ENCODE measurements at regions not wholly inside any gene's neighbourhood (a gene's known extent, or its start where the extent isn't known, plus 50 kb on each side); places are given as distances from the start of the nearest gene placed in this dataset.

DNA sequence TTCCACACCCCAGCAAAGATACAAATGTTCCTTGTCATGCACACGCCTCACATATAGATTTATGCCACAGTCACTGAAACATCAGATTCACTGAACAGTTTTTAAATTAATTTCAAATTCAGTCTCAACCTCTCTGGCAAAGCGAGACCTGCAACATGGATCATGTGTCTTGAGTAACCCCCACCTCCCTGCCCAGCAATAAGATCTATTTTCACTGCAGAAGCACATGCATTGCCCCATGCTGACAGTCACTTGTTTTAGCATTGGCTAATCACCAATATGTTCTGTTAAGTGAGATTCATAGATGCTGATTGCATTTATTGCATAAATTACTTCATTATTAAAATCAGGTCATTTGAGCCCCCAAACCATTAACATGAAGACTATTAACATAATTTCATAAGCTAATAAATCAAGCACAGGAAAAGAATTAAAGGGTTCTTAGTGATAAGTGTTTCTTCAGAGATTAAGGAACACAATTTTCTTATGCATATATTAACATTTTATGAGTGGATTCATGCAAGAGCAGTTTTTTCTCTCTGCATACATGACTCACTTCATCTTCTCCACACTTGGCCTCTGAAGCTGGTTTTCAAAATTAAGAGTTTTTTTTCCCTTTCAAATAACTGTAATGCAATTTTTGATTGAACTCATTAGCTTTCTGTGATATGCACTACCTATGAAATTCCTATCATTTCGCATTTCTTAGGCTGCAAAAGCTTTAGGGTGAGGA is 173.2 kb upstream of the SOX4 start:
- FAIRE-seq, result no peak
- DNase-seq (ENCODE audit: insufficient read length, low spot score), result no peak

DNA sequence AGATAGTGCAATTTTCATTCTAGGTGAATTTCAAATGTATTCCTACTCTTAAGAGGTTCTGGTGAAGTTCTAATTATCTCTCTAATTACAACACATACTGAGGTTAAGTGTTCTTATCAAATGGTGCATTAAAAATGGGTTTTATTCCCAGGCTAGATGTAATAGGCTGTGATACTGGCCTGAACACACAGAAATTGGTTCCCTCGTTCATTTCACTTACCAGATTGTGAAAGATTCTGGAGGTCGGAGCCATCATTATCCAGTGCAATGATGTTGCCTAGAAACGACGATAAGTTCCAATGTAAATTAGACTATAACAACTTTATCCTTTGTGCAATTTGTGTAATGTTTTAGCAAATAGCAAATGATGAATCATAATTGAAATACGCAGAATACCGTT is 172.6 kb upstream of the SOX4 start:
- FAIRE-seq, result no peak
- no peak for DNase-seq (ENCODE audit: insufficient read length, low spot score)

- FAIRE-seq, result no peak
- DNase-seq (ENCODE audit: insufficient read length, low spot score), result no peak
These were observed 170.3 kb upstream of the SOX4 start for GRCh38 chr6:21423106-21423854.

DNA sequence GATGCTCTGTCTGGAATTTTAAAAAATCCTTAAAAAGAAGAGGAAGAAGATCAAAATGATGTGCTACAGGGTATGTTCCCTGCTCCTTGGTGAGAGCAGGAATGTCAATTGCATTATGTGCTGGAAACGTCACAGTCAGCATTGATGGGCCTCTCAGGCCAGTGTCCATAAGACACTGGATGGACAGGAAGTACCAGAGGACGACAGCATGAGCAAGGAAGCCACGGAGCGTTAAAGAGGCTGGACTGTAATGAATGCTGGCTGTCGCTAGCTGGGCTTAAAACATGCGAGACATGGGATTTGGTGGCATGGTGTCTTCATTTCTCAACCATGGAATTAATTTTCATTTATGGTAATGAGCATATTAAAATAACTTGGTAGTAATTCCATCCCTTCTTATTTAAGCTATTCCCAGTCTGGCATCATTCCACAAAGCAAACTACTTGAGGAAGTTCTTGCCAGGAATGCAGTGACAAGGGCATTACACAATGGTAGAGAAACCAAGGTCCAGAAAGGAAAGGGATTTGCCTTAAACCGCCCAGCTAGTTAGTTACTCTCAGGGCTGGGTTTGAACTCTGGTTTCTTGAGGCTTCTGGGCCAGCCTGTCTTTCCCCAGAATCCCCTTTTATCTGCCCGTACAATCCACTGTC is 166.6 kb upstream of the SOX4 start:
- FAIRE-seq, result no peak
- no peak for DNase-seq (ENCODE audit: insufficient read length, low spot score)

DNA sequence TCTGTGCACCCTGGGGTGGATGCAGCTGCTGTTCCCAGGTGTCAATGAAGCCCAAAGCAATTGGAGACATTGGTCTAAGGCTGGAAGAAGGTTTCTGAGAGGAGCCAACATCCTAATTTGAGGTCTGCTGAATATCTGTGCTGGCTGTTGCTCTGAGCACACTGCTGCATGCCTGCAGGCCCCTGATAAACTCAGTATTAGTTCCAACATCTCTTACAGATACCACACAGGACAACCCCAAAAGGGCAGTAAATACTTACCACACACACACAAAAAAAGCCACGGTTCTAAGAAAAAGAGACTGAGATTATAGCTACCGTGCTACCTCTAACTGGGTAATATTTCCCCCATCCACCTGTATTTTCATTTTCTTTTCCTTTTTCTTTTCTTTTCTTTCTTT is 164.3 kb upstream of the SOX4 start:
- DNase-seq (ENCODE audit: insufficient read length, low spot score), result no peak
- peak; percentile 48 for FAIRE-seq

- DNase-seq (ENCODE audit: insufficient read length, low spot score) (no peak), FAIRE-seq (no peak)
These were observed 162.0 kb upstream of the SOX4 start for GRCh38 chr6:21431526-21431925.

DNA sequence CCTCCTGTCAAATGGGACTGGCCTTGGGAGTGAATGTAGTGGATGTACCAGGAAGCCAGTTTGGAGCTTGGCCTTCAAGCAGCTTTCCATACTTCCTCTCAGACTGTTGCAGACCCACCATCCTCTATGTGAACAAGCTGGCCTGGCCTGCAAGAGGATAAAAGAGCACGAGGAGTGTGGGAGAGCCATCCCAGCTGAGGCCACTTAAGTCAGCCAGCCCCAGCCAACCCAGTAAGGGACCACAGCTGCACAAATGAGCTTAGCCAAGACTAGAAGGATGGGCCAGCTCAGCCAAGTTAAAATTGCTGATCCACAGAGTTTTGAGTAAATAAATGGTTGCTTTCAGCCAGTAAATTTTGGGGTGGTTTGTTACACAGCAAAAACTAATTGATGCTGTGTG is 156.9 kb upstream of the SOX4 start:
- no peak for FAIRE-seq
- no peak for DNase-seq (ENCODE audit: insufficient read length, low spot score)

DNA sequence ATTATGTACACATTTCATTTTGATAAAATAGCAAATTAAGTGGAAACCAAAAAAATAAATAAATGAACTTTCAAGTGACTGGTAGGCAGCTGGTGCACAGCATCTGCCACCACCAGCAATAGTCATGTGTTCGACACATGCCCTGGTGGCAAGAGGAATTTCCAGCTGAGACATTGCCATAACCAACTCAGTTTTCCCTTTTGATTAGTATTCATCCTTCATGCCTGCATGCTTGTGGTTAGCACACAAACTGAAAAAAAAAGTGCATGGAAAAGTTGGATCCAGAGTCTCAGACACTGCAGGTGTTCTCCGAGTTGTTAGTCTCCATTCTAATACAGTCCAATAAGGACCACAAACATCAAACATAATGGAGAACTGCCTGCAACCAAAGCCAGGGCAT is 156.0 kb upstream of the SOX4 start:
- DNase-seq (ENCODE audit: insufficient read length, low spot score), result no peak
- peak; percentile 88 for FAIRE-seq

DNA sequence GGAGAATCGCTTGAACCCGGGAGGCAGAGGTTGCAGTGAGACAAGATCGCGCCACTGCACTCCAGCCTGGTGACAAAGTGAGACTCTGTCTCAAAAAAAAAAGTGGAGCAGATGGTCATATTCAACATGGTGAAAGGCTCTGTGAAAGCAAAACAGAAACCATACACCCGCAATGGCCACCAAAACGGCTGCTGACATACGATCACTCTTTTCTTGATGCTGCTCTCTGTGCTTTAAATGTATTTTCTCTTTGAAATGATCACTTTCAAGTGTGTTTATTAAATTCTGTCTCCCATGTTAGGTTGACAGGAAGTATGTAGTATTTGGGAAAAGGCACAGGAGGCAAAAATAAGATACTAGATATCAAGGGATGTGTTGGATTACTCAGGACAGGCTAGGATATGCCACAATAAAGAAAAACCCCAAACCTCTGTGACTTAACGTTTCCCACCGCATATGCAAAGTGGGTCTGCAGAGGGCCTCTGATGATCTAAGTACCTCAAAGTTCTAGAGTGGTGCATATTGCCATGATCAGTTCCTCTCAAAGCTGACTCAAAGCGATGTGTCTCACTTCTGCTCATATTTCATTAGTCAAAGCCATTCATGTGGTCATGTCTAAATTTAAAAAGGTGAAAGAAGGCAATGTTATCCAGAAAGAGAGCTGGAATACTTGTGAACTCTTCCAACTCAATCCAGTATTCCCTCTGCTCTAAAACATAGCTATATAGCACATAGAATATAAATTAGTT is 155.1 kb upstream of the SOX4 start:
- DNase-seq (ENCODE audit: insufficient read length, low spot score), result peak; percentile 54
- peak; percentile 99 for FAIRE-seq

- DNase-seq (ENCODE audit: insufficient read length, low spot score), result peak; percentile 16
- FAIRE-seq, result no peak
These were observed 154.6 kb upstream of the SOX4 start for GRCh38 chr6:21438986-21439352.

- FAIRE-seq, result no peak
- DNase-seq (ENCODE audit: insufficient read length, low spot score), result no peak
These were observed 152.2 kb upstream of the SOX4 start for GRCh38 chr6:21441386-21441785.

- DNase-seq (ENCODE audit: insufficient read length, low spot score) (no peak), FAIRE-seq (no peak)
These were observed 150.7 kb upstream of the SOX4 start for GRCh38 chr6:21442874-21443273.

DNA sequence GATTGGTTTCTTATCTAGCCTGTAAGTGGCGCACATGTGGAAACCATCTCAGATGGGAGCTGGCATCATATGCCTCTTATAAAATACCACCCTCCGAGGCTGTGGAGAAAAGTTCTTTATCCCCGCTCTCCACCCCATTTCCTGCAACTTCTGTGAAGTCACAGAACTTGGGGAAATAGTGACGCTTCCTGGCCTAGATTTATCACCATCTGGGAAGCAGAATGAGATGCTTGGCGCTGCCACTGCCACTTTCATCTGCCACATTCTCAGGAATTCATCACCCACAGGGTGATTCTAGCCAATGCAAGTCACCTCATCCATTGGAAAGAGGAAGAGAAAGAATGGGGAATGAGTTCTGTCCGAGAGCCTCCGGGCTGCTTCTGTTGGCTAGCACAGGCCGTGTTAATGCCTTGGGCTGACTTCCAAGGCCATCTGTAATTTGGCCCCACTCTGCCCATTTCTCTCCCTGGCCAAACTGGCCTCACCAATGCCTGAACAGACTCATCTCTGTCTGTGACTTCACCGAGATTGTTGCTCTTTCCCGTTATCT is 148.8 kb upstream of the SOX4 start:
- no peak for DNase-seq (ENCODE audit: insufficient read length, low spot score)
- FAIRE-seq, result no peak

DNA sequence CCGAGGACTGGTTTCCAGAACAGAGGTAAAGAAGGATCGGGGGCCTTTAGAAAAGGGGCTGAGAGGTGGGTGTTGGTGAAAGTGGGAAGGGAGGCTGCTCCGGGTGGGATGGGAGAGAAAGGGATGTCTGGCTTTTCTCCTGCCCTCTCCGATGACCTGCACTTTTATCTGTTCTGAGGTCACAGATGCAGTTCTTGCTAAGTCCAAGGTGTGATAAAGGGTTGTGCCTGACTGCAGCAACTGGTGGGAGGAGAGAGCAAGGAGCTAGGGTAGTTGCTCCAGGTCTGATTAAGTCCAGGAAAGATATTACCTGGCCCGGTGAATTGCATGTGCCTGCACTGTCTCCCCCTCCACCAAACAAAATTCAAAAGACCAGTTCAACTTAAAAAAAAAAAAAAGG is 145.6 kb upstream of the SOX4 start:
- FAIRE-seq (no peak), DNase-seq (ENCODE audit: insufficient read length, low spot score) (no peak)

GRCh38 chr6:21448485-21449109 is 145.0 kb upstream of the SOX4 start:
- DNase-seq (ENCODE audit: insufficient read length, low spot score), result no peak
- FAIRE-seq, result no peak

DNA sequence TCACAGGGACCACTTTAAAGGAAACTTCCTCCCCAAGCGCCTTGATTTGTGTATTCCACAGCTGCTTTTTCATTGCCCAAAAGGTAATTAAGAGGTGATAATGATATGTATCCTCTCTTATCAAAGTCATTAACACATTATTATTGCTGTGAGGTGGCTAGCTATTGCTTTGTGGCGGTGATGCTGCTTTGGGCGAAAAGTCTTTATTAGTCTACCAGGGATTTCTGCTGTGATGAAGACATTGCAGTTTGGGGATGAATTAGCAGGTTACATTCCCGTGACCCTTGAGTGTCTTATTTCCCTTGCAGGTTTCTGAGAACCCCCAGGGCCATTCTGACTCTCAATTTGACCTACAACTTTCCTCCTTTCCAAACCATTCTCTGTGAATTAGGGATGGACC is 143.4 kb upstream of the SOX4 start:
- DNase-seq (ENCODE audit: insufficient read length, low spot score) (no peak), FAIRE-seq (no peak)

DNA sequence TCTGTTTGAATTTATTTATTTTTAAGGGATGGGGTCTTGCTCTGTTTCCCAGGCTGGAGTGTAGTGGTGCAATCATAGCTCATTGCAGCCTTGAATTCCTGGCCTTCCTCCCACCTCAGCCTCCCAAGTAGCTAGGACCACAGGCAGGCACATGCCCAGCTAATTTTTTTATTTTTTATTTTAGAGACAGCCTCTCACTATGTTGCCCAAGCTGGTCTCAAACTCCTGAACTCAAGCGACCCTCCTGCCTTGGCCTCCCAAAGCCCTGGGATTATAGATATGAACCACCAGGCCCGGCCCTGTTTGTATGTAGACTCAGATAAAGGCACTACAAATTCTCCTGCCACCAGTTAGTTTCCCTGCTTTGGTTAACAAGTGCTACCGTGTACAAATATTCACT is 142.9 kb upstream of the SOX4 start:
- FAIRE-seq, result no peak
- DNase-seq (ENCODE audit: insufficient read length, low spot score), result no peak

DNA sequence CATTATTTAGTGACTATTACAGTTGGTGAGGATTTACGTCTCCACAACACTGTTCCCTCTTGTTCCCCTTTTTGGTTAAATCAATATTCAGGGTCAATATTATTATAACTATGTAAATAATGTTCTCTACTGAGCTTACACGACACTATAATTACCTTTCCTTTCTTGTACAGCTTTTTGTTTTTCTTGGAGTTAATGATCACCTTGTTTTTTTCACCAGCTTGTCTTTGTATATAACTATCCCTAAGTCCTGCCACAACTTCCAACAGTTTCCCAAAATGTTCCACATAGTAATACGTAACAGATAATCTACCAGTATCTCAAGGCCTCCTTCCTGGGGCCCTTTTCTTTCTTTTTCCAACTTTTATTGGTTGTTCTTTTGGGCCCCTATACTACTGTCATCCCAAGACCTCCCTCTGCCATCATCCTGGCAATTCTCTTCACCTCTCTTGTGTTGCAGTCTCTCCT is 142.0 kb upstream of the SOX4 start:
- FAIRE-seq, result no peak

DNA sequence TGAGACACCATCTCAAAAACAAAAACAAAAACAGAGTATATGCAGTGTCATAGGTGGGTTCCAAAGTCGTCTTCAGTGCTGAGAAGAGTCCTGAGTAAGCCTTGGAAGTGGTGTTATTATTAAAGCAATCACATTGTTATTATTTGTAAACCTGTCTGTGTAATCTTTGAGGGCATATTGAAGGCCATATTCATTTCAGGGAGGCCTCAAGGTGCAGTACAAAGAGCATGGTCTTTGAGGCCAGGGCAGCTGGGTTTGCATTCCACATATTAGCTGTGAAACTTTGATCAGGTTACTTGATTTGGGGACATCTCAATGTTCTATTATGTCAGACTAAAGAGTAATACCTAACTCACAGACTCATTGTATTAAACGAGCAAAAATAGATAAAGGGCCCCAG is 139.3 kb upstream of the SOX4 start:
- DNase-seq (ENCODE audit: insufficient read length, low spot score) (no peak), FAIRE-seq (no peak)

More for the DNA sequence above, 142.0 kb upstream of the SOX4 start:
- no peak for DNase-seq (ENCODE audit: insufficient read length, low spot score)

DNA sequence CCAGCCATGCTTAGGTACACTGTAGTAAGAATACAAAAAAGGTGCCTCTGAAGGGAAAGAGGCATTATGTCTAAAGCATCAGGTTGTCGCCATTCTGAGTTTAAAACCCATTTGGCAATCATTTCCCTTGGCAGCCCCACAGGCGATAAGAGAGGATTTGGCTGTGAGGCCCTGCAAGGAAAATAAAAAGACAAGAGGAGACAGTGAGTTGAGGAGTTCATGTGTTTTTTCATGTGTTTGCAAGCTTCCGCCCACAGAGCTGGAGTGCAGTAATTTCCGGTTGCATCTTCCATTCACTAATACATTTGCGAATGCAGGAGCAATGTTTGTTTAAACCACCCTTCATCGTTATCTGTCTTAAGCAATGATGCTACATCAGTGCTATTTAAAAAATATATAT is 138.5 kb upstream of the SOX4 start:
- FAIRE-seq, result no peak
- DNase-seq (ENCODE audit: insufficient read length, low spot score), result no peak
